GM19238 (cell line): ENCODE measurements at regions not wholly inside any gene's neighbourhood (a gene's known extent, or its start where the extent isn't known, plus 50 kb on each side); places are given as distances from the start of the nearest gene placed in this dataset.
"Not testable (repeated sequence)": the region's sequence is repeated elsewhere in the genome, so short reads cannot be mapped to it uniquely, and the experiment has no call there.

Experiments
- DNase-seq: peaks from one replicate; pipeline ENCODE4 v3.0.0; 2011; ENCODE audit warnings: low spot score; ENCODE audit not compliant: insufficient read length

DNA sequence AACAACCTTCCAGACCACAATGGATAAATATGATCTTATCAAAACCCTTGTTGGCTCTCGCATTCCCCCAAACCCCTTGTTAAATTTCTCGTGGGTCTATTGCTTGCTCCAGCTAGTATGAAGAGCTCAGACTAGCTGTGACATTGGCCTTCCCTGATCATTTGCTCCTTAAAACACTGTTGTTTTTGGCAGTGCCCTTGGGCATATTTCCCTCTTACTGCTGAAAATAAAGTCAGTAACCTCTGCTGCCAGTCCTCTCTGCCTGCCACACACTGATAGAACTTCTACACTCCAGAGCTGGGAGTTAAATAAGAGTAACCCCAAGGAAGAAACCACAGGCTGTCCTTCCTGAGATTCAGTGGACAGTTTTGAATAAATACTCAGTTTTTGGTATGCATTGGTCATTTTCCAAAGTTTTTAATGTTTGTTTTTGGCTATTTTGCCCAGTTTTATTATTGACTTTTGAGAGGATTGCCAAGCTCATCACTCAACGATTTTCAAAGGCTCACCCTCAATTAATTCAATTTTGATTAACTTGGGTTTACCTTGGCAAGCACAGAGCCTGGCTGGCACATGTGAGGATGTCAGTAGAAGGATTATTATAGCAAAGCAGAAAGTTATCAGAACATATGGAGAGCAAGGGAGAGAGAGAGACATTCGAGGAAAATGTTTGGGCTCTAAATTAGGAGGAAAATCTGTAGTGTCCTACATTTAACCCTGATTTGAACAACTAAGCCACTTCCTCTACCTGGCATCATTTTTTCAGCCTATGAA, 84.3 kb upstream of the SYN3 start:
- no peak for DNase-seq

DNA sequence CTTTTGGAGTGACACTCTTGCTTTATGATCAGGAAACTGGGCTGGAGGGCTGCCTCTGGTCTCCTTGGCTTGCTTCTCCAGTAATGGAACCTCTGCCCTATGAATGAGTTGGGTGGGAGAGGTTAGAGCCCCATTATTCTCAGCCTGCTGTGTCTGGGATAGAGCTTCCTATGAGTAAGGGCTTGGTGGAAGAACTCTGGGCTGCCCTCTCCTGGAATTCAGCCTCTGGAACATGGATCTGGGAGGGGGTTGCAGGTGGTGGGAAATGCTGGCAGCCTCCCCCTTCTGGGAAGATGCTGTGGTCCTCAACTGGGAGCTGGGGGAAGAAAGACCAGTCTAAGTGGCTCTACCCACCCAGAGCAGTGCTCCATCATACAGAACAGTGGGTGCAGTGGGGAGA, 81.8 kb upstream of the SYN3 start:
- no peak for DNase-seq

DNA sequence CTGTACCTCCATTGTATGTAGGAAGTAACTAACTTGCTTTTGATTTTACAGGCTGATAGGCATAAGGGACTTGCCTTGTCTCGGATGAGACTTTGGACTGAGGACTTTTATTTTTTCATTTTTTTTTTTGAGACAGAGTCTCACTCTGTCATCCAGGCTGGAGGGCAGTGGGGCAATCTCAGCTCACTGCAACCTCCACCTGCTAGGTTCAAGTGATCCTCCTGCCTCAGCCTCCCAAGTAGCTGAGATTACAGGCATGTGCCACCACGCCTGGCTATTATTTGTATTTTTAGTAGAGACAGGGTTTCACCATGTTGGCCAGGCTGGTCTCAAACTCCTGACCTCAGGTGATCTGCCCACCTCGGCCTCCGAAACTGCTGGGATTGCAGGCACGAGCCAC, 80.2 kb upstream of the SYN3 start:
- DNase-seq: not testable (repeated sequence)

DNA sequence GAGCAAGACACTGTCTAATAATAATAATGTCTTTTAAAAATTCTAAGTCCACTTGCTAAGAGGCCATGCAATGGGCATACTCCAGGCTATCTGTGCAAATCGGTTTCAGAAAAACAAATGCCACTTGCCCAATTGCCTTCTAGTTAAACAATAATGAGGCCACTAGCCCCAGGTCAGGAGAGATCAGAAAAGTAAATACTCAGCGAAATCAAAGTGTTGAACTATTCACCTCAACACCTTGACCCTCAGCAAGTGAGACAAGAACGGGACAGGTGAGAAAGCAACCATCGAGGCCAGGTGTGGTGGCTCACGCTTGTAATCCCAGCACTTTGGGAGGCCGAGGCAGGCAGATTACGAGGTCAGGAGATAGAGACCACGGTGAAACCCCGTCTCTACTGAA, 72.3 kb upstream of the SYN3 start:
- DNase-seq: no peak

DNA sequence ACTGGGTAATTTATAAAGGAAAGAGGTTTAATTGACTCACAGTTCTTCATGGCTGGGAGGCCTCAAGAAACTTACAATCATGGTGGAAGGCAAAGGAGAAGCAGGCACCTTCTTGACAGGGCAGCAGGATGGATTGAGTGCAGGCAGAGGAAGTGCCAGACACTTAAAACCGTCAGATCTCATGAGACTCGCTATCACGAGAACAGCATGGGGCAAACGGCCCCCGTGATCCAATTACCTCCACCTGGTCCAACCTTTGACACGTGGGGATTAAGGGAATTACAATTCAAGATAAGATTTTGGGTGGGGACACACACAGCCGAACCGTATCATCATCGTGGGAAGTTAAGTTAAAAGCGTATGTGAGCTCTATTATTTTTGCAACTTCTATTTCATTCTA, 71.4 kb upstream of the SYN3 start:
- DNase-seq: no peak

DNA sequence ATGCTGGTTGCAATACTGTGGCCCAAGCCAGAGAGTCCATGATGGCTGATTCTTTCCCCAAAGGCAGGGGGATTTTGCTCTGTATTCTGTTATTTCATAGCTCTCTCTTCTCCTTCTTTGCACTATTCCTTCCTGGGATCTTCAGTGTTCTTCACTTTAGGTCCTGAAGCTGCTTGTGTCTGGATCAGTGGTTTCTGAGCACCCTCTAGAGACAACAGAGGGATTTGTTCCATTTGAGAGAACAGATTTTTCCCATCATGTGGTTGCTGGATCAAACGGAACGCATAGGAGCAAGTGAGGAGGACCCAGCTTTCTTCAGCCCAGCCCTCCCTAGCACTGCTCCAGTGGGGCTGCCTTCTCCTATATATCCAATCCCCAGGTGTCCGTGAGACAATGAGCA, 68.7 kb upstream of the SYN3 start:
- DNase-seq: no peak

DNA sequence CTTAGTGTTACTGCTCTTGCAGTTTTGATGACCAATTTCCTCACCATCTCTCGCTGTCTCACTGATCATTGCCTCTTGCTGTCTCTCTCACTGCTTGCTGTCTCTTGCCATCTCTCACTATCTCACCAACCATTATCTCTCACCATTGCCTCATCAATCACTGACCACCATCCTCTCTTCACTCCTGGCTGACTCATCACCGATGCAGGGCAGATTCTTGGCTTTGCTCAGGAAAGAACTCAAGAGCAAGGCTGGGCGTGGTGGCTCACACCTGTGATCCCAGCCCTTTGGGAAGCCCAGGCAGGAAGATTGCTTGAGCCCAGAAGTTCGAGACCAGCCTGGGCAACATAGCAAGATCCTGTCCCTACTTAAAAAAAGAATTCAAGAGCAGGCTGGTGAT, 66.3 kb upstream of the SYN3 start:
- no peak for DNase-seq

DNA sequence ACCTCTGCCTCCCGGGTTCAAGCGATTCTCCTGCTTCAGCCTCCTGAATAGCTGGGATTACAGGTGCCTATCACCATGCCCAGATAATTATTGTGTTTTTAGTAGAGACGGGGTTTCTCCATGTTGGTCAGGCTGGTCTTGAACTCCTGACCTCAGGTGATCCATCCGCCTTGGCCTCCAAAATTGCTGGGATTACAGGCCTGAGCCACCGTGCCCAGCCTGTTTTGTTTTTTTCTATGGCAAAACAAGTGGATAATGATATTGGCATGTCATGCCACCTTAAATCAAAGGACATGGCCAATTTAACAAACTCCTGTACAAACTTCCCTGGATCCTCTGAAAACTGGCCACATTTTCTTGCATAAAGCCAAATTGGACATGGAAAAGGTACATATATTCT, 64.3 kb upstream of the SYN3 start:
- DNase-seq: not testable (repeated sequence)

DNA sequence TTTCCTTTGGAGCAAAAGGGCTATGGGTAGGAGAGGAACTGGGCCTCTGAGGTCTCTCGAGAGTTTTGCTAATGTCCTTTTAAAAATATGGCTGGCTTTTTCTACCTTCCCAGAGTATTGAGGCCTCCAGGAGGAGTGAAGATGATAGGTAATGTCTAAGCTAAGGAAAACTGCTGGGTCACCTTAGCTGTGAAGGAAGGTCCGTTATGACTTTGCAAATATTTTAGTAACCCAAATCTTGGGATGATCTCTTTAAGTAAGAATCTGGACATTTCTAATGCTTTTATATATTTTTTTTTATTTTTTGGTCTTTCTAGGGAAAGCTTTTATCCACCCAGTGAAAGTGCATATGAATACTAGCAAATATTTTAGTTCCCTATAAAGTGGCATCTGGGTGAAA, 60.9 kb upstream of the SYN3 start:
- DNase-seq: no peak

DNA sequence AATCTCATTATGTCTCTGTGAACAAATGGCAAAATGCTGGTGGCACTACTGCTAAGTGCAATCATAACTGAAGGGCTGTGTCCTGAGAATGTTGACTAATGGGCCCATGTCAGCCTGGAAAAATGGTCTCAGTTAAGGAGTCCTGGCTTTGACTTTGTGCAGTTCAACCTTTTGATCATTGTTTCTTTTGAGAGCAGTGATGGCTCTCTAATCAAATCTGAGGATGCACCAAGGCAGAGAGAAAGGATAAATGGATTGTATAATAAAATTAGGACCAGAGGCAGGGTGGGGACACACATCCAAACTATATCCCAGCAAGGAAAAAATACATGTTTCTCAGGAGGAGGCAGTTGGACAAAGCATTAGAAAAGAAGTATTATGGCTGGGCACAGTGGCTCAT, 59.6 kb upstream of the SYN3 start:
- no peak for DNase-seq

DNA sequence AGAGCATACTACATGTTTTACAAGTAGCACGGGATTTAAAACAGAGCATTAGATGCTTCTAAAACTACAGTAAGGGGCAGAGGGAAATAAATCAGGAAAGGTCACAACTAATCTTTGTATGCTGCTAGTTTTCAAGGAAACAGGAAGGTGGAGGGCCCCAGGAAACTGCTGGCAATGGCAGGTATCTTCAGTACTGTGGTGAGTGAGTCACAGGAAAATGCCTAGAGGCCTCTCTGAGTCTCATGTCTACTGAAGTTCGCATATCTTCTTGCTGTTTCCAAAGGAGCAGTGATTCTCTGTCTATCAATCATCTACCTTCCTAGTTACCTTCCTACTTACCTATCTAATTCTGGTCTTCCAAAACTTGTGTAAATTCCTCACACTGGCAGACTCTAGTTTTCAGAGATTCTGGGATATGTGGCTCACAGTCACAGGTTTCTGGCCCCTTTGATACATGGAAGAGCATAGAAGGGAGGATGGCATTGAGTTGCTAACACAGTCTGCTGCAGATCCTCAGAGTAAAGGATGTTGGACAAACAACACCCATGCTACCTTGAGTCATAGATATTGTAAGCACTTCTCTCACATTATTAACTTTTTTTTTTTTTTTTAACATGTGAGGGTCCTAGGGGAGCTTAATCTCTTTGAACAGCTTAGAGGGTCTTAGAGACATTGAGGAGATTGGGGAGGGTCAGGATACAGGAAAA, 58.8 kb upstream of the SYN3 start:
- no peak for DNase-seq

DNA sequence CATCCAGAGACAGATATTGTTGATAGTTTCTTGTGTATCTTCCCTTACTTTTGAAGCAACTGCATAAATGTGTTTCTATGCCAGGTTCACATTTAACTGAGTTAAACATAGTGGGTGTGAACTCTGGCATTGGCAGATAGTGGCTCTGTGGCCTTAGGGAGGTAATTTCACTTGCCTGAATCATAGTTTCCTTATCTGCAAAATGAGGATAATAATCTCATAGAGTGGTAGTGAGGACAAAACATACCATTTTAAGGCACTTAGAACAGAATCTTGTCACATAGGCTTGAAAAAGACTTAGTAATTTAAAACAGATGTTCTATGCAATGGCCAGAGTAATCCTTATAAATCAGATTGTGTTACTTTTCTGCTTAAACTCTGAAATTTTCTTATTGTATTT, 56.4 kb upstream of the SYN3 start:
- no peak for DNase-seq

DNA sequence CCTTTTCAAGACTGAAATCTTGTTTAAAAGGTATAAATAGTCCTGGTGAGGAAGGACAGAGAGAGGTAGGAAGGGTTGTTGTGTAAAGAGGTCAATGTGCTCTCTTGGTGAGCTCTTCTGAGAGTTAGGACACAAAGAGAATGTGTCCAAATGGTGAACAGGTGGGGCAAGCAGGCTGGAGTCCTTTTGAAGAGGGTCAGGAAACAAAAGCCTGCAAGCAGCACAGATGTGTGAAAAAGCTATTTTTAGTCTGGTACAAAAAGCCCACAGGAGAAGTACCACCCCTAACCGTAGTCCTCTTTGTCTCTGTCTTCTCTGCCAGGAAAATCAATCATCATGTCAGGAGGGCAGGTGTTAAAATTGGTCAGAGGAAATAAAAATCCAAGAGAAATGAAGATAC, 54.4 kb upstream of the SYN3 start:
- no peak for DNase-seq

DNA sequence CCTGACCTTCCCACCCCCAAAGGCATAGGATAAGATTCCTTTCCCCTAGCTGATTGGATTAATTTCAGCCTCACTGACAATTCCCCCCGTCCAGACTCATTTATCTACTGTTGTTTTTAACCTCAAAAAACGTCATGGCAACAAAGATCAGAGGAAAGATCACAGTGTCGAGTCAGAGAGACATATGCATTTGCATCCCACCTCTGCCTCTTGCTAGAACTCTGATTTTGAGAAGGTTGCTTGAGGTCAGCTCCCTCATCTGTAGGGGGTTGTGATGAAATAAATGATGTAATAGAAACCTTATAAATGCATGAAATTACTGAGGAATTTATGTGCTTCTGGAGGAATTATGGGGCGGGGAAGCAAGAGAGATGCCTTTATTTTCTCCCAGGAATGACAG, 53.3 kb upstream of the SYN3 start:
- DNase-seq: no peak

DNA sequence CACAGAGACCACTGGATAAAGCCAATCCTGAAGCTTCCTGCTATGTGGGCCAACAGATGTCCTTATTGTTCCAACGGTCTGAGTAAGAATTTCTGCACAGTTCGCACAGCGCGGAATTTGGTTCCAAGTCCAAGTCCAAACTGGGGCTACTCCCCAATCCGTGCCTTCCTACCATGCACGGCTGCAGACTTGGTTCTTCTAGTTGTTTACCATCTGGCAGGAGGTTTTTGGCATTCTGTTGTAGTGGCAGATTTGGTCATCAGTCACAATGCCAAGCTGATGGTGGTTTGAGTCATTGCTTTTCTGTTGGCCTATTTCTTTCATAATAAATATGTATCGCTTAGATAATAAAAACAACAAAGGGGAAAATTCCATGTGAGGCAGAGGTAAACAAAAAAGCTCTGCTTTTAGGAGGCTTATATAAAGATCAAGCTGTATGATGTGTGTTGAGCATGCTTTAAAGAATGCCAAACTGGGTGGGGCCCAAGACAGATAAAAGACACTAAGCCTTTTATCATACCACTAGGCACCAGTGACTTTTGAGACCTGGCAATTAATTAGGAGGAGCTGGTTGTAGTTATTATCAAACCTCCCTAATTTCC, 52.5 kb upstream of the SYN3 start:
- DNase-seq: no peak

DNA sequence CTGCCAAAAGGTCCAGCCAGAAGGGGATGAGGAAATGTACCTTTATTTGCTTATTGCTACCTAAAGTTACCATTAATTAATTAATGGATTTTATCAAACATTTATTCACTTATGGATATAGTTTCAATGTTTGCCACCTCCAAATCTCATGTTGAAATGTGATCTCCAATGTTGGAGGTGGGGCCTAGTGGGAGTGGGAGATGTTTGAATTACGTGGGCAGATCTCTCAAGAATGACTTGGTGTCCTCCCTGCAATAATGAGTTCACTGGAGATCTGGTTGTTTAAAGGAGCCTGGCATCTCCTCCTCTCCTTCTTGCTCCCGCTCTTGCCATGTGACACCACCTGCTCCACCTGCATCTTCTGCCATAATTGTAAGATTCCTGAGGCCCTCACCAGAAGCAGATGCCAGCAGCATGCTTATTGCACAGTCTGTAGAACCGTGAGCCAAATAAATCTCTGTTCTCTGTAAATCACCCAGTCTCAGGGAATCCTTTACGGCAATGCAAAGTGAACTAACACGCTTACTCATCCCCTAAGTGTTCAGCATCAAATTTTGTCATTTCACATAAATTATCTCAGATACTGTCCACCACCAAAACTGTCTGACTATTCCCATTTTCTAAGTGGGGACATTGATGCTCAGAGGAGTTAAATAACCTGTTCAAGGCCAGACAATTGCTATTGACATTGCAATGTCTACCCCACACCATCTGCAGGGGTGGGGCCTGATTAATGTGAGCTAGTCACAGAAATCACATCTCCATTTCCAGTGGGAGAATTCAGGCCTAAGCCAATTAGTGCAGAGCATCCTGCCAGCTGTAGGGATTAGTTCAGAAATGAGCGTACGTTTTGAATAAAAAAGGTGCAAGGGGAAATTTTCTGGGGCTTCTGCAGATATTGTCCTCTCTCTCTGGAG, 51.6 kb upstream of the SYN3 start:
- DNase-seq: no peak

DNA sequence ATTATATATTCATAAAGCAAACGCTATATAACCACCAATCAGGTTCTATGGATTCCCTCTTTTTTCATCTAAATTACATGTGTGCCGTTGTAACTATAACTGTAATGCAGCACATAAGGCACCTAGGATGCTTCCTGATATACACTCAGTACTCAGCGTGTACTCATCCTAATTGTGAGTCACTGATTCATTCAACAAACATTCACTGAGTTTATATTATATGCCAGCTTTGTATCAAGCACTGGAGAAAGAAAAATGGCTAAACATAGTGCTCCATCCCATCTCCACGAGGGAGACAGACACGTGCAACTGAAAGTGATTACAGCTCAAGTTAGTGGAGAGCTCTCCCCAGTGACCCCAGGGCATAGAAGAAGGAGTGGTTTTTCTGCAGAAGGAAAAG, 49.9 kb upstream of the SYN3 start:
- no peak for DNase-seq
